GM19240 (cell line): ENCODE measurements at regions not wholly inside any gene's neighbourhood (a gene's known extent, or its start where the extent isn't known, plus 50 kb on each side); places are given as distances from the start of the nearest gene placed in this dataset.

Experiments used
- DNase-seq: peaks from one replicate; pipeline ENCODE4 v3.0.0; 2011; ENCODE audit warnings: low spot score; ENCODE audit not compliant: insufficient read length

GRCh38 chr2:15880226-15881119, 59.9 kb upstream of the MYCN start:
- no peak for DNase-seq

GRCh38 chr2:15881120-15881433, 59.3 kb upstream of the MYCN start:
- DNase-seq: no peak

- no peak for DNase-seq
Observed at GRCh38 chr2:15881676-15882075, 58.7 kb upstream of the MYCN start.

- no peak for DNase-seq
Observed at GRCh38 chr2:15882761-15883497, 57.4 kb upstream of the MYCN start.

GRCh38 chr2:15883684-15884083, 56.7 kb upstream of the MYCN start:
- no peak for DNase-seq

GRCh38 chr2:15884790-15885189, 55.6 kb upstream of the MYCN start:
- DNase-seq: no peak

- DNase-seq: no peak
Observed at GRCh38 chr2:15886231-15886630, 54.1 kb upstream of the MYCN start.

GRCh38 chr2:15889442-15890123, 50.8 kb upstream of the MYCN start:
- DNase-seq: no peak

- DNase-seq: no peak
Observed at GRCh38 chr2:15890124-15890754, 50.1 kb upstream of the MYCN start.
